PC-9 (cell line): ENCODE measurements at regions not wholly inside any gene's neighbourhood (a gene's known extent, or its start where the extent isn't known, plus 50 kb on each side); places are given as distances from the start of the nearest gene placed in this dataset.

ENCODE experiments used
- BruUV-seq: library from RNA; stranded (reverse); fragments of 400-500 nt; replicated peaks from 2 replicates; lab custom pipeline; 2021; lab: Mats Ljungman, UMichigan
- CTCF ChIA-PET: fragments of 300-600 bp; sonication (Branson Sonifier 250); formaldehyde crosslinking; loops from one replicate; lab custom pipeline; 2022; ENCODE audit warnings: antibody characterized with exemption; lab: Charles Lee
- POLR2A ChIA-PET: fragments of 300-600 bp; sonication (Branson Sonifier 250); formaldehyde crosslinking; loops from one replicate; lab custom pipeline; 2022; ENCODE audit warnings: antibody characterized with exemption; ENCODE audit not compliant: unreplicated experiment; lab: Charles Lee
- DNase-seq, 2 experiments: peaks; one replicate each; pipeline versions ENCODE4 v3.0.0 to v3.0.0-alpha.2; 2015 to 2022; ENCODE audit warnings: mixed read lengths in 1 of 2
- H2AFZ ChIP-seq: fragments of 200-600 bp; sonication (generic); 2 replicates; pipeline ENCODE4 v1.8.1; 2017; ENCODE audit warnings: antibody characterized with exemption
- H3F3A ChIP-seq: fragments of 200-600 bp; sonication (generic); 2 replicates; pipeline ENCODE4 v1.8.1; 2017; ENCODE audit warnings: antibody characterized with exemption, mild to moderate bottlenecking, low read depth; ENCODE audit not compliant: insufficient read depth
- H3K27ac ChIP-seq: fragments of 200-600 bp; sonication (generic); 2 replicates; pipeline ENCODE4 v1.6.1; 2016; ENCODE audit warnings: mixed run types
- H3K27me3 ChIP-seq: fragments of 200-600 bp; sonication (generic); 2 replicates; pipeline ENCODE4 v1.6.1; 2016; ENCODE audit warnings: low read depth, mixed run types; ENCODE audit not compliant: insufficient read depth
- H3K36me3 ChIP-seq: fragments of 200-600 bp; sonication (generic); 2 replicates; pipeline ENCODE4 v1.6.1; 2016; ENCODE audit warnings: low read depth, mixed run types
- H3K4me1 ChIP-seq: fragments of 200-600 bp; sonication (generic); replicated peaks from 2 replicates; pipeline ENCODE4 v1.6.1; 2016; ENCODE audit warnings: mixed run types; ENCODE audit not compliant: insufficient read depth
- H3K4me2 ChIP-seq: fragments of 200-600 bp; sonication (generic); 2 replicates; pipeline ENCODE4 v1.6.1; 2017; ENCODE audit warnings: mixed run types
- H3K4me3 ChIP-seq: fragments of 200-600 bp; sonication (generic); 2 replicates; pipeline ENCODE4 v1.6.1; 2016; ENCODE audit warnings: mixed run types
- H3K79me2 ChIP-seq: fragments of 200-600 bp; sonication (generic); 2 replicates; pipeline ENCODE4 v1.6.1; 2017; ENCODE audit warnings: low read depth, mixed run types
- H3K9me2 ChIP-seq: fragments of 200-600 bp; sonication (generic); 2 replicates; pipeline ENCODE4 v1.8.1; 2017; ENCODE audit warnings: mild to moderate bottlenecking; ENCODE audit not compliant: insufficient read depth
- H3K9me3 ChIP-seq: fragments of 200-600 bp; sonication (generic); 2 replicates; pipeline ENCODE4 v1.8.1; 2016; ENCODE audit warnings: low read depth; ENCODE audit not compliant: insufficient read depth
- H4K20me1 ChIP-seq: fragments of 200-600 bp; sonication (generic); 2 replicates; pipeline ENCODE4 v1.8.1; 2017; ENCODE audit not compliant: insufficient read depth
- CTCF ChIP-seq: fragments of 200-600 bp; sonication (generic); conservative IDR thresholded peaks from 2 replicates; pipeline ENCODE4 v1.6.1; 2017; ENCODE audit warnings: mixed run types, antibody characterized with exemption, mild to moderate bottlenecking, moderate library complexity
- EZH2 ChIP-seq: fragments of 200-600 bp; sonication (generic); IDR thresholded peaks from 2 replicates; pipeline ENCODE4 v1.8.0; 2017; ENCODE audit warnings: antibody characterized with exemption, low read depth
- intact Hi-C: fragments of 100-400 bp; cut with micrococcal nuclease; formaldehyde crosslinking; loops from one replicate; pipeline ENCODE4 v1.10.0; 2022; ENCODE audit not compliant: unreplicated experiment

- Histone ChIP-seq H3K27me3 (peaks cover 29% of the 10 kb centered on the region), H3K79me2 (no peaks in the 10 kb centered on the region), H3K4me1 (no peaks in the 10 kb centered on the region), H3K4me3 (no peak overlapping the region), H3K9me3 (no peaks in the 10 kb centered on the region), H3K9me2 (no peaks in the 10 kb centered on the region), H3F3A (no peaks in the 10 kb centered on the region), H2AFZ (no peak overlapping the region), H3K27ac (no peak overlapping the region), H4K20me1 (no peaks in the 10 kb centered on the region), H3K4me2 (no peak overlapping the region), H3K36me3 (no peaks in the 10 kb centered on the region)
- intact Hi-C loops: no loop called here
- ChIA-PET POLR2A (no interaction called here), CTCF (no interaction called here)
- no TSS peak for BruUV-seq
- no peak for TF ChIP-seq CTCF
- no peak for TF ChIP-seq EZH2
- no peak for DNase-seq
These were observed 76.1 kb upstream of the PDSS1 start for GRCh38 chr10:26621243-26621888.

GRCh38 chr10:26621889-26622711 lies 75.4 kb upstream of the PDSS1 start:
- no peak for DNase-seq
- TF ChIP-seq EZH2: no peak
- TF ChIP-seq CTCF: no peak
- no peaks in the 10 kb centered on the region for H3K36me3 ChIP-seq
- H3K79me2 ChIP-seq: no peaks in the 10 kb centered on the region
- no peaks in the 10 kb centered on the region for H3F3A ChIP-seq
- BruUV-seq: no TSS peak
- H3K9me3 ChIP-seq: no peaks in the 10 kb centered on the region
- peaks cover 24% of the 10 kb centered on the region for H3K27me3 ChIP-seq
- intact Hi-C loops: no loop called here
- no peak overlapping the region for H3K4me2 ChIP-seq
- H2AFZ ChIP-seq: no peak overlapping the region
- no peak overlapping the region for H3K27ac ChIP-seq
- H3K4me1 ChIP-seq: no peaks in the 10 kb centered on the region
- no peak overlapping the region for H3K4me3 ChIP-seq
- H3K9me2 ChIP-seq: no peaks in the 10 kb centered on the region
- POLR2A ChIA-PET: no interaction called here
- H4K20me1 ChIP-seq: no peaks in the 10 kb centered on the region
- CTCF ChIA-PET: no interaction called here

DNA sequence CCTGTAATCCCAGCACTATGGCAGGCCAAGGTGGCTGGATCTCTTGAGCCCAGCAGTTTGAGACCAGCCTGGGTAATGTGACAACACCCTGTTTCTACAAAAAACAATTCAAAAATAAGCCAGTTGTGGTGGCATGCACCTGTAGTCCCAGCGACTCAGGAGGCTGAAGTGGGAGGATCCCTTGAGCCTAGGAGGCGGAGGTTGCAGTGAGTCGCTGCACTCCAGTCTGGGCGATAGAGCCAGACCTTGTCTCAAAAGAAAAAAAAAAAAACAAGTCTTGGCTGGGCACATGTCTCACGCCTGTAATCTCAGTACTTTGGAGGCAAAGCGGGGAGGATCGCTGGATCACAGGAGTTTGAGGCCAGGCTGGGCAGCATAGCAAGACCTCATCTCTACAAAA lies 74.6 kb upstream of the PDSS1 start:
- Histone ChIP-seq H3K79me2 (no peaks in the 10 kb centered on the region), H4K20me1 (no peaks in the 10 kb centered on the region), H3K27me3 (peaks cover 23% of the 10 kb centered on the region; the same call in 1 of the 2 replicates), H3K36me3 (no peaks in the 10 kb centered on the region), H3K4me2 (no peak overlapping the region), H3F3A (no peaks in the 10 kb centered on the region), H3K9me3 (no peaks in the 10 kb centered on the region), H3K27ac (no peak overlapping the region), H3K4me1 (no peaks in the 10 kb centered on the region), H2AFZ (no peak overlapping the region), H3K4me3 (no peak overlapping the region), H3K9me2 (no peaks in the 10 kb centered on the region)
- ChIA-PET POLR2A (no interaction called here), CTCF (no interaction called here)
- no TSS peak for BruUV-seq
- DNase-seq: no peak
- intact Hi-C loops: no loop called here
- TF ChIP-seq EZH2: no peak
- TF ChIP-seq CTCF: no peak
